SK-N-DZ (cell line): ENCODE measurements at regions not wholly inside any gene's neighbourhood (a gene's known extent, or its start where the extent isn't known, plus 50 kb on each side); places are given as distances from the start of the nearest gene placed in this dataset.
"Not testable (repeated sequence)": the region's sequence is repeated elsewhere in the genome, so short reads cannot be mapped to it uniquely, and the experiment has no call there.

ENCODE experiments used
- DNase-seq: peaks from one replicate; pipeline ENCODE4 v3.0.0-alpha.2; 2015; ENCODE audit warnings: low spot score

- DNase-seq, result not testable (repeated sequence)
Observed at GRCh38 chr9:74090921-74091320, 406.2 kb upstream of the RORB start.

- no peak for DNase-seq
Observed at GRCh38 chr9:74092491-74092834, 404.7 kb upstream of the RORB start.

DNA sequence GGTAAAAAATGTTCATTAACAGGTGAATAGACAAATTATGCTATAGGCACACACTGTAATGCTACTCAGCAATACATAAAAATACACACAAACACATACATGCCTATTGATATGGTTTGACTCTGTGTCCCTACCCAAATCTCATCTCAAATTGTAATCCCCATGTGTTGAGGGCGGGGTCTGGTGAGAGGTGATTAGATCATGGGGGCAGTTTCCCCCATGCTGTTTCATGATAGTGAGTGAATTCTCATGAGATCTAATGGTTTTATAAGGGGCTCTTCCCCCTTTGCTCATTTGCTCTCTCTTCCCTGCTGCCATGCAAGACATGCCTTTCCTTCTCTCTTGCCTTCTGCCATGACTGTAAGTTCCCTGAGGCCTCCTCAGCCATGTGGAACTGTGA, 403.1 kb upstream of the RORB start:
- DNase-seq, result not testable (repeated sequence)

DNA sequence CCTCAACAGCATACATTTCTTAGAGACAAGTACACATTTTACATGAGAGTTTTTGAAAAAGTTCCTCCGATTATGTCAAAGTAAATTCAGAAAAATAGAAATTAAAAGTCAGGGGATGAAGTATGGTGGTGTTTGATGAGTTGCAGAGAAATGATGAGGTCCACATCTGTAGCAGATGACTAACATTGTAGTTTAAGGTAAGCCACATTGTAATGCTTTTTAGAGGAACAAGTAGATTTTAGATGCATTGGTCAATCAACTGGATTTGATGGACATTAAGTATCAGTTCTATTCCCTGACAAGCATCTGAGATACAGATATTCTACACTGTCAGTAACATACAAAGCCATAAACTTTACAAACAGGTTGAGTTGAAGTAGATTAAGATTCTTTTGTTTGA, 402.4 kb upstream of the RORB start:
- DNase-seq, result no peak

DNA sequence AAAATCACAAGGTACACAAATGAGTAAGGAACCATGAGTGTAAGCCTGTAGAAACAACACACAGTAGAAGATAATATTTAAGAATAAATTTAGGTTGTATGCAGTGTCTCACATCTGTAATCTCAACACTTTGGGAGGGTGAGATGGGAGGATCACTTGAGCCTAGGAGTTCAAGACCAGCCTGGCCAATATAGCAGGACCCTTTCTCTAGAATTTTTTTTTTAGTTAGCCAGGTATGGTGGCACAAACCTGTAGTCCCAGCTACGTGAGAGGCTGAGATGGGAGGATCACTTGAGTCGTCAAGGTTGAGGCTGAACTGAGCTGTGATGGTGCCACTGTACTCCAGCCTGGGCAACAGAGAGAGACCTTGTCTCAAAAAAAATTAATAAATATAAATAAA, 401.2 kb upstream of the RORB start:
- no peak for DNase-seq

DNA sequence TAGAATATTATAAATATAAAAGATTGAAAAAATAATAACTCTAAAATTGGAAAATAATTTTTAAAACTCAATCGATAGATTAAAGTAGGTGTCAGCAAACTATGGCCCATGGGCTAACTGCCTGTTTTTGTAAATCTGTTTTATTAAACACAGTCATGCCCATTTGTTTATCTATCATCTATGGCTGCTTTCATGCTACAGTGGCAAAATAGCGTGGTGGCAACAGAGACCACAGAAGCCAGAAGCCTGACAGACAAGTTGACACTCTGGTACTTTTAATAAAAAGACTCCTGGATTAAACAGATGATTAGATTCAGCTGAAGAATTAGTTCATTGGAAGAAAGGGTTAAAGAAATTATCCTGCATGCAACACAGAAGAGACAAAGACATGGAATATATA, 400.7 kb upstream of the RORB start:
- no peak for DNase-seq

DNA sequence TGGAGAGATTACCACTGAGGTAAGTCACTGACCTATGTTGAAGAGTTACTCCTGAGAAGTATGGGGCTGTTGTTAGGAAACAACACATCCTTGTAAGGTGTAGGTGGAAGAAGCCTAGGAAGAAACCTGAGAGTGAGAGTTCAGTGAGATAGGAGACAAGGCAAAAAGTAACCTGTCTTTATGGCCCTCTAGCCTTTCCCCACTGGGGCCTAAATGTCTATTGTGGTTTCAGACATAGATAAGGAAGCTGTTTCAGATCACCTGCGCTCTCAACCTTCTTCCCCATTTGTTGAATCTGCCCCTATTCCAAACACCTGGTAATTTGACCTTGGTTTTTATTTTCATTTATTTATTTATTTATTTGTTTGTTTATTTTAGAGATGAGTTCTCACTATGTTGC, 397.1 kb upstream of the RORB start:
- no peak for DNase-seq

DNA sequence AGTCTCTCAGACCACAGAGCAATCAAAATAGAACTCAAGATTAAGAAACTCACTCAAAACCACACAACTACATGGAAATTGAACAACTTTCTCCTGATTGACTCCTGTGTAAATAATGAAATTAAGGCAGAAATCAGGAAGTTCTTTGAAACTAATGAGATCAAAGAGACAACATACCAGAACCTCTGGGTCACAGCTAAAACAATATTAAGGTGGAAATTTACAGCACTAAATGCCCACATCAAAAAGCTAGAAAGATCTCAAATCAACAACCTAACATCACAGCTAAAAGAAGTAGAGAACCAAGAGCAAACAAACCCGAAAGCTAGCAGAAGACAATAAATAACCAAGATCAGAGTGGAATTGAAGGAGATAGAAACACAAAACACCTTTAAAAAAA, 395.0 kb upstream of the RORB start:
- not testable (repeated sequence) for DNase-seq

GRCh38 chr9:74102702-74103101, 394.4 kb upstream of the RORB start:
- no peak for DNase-seq

GRCh38 chr9:74107692-74108091, 389.4 kb upstream of the RORB start:
- no peak for DNase-seq

DNA sequence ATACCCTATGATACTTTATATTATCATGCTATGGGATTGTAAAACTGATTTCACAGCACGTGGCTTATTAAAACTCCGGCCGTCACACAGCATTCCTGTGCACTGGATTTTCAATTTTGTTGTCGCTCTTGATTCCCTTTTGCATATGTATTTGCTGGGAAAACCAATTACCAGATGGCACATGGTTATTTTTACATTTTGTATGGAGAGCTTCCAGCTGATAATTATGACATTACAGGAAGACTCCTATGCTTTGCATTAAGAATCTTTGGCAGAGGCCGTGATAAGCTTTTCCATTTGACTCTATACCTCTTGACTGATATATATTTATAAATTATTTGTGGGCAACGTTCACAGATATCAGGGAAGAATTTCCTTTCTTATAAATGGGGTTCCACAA, 381.2 kb upstream of the RORB start:
- DNase-seq, result no peak

- DNase-seq, result no peak
Observed at GRCh38 chr9:74117151-74117550, 380.0 kb upstream of the RORB start.

DNA sequence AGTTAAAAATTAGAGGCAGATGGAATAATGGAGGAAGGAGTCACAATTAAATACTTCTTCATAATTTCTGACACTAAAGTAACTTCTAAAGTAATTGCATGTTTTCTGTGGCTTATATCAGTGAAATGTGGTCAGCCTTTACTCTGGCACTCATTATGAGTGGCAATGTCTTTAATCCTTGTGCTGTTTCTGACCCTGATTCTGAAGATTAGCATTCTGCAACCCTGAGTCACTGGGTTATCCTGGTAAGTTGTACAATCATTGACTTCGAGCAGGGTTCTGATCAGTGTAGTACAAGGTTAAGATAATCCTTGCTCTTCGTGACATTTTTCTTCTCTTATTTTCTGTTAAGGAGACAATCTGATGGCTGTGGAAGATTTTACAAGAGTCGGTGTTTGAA, 379.4 kb upstream of the RORB start:
- no peak for DNase-seq

- no peak for DNase-seq
Observed at GRCh38 chr9:74120061-74120460, 377.1 kb upstream of the RORB start.

- no peak for DNase-seq
Observed at GRCh38 chr9:74120470-74120869, 376.7 kb upstream of the RORB start.

DNA sequence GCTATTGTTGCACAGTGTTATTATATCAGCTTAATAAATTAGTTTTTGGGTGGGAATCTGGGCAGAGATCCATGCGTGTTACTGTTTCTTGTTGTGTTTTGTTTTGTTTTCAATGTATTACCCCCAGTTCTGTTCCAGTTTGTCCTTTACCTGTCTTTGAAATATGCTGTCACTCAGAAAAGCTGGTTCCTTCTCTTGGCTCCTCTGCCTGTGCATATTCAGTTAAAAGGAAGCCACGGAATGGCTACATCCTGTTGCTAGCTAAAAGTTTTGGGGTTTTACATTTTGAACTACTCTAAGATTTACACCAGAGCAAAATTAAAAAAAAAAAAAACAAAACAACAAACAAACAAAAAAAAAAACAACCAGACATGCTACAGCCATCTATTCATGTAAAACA, 374.9 kb upstream of the RORB start:
- no peak for DNase-seq

DNA sequence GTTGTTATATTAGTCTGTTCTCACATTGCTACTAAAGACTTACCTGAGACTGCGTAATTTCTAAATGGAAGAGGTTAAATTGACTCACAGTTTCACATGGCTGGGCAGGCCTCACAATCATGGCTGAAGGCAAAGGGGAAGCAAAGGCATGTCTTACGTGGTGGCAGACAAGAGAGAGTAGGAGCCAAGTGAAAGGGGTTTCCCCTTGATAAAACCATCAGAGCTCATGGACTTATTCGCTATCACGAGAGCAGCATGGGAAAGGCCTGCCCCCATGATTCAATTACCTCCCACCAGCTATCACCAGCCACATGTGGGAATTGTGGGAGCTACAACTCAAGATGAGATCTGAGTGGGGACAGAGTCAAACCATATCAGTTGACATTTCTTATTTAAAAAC, 374.5 kb upstream of the RORB start:
- DNase-seq, result no peak

DNA sequence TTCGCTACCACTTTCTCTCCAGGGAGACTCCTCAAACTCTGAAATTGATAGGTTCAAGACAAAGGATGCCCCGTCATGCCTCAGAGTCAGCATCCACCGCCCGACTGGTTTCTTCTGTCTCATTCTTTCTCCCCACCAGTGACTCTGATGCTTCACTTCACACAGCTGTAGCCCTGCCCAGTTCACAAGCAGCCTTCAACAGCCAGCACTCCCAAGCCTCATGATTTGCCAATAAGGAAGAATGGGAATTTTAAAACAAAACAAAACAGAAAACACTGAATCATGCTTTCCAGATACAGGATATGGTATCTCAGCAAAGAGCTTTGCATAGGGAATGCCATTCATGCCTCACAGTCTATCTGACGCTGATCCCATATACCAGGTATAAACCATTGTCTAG, 371.2 kb upstream of the RORB start:
- DNase-seq, result no peak

DNA sequence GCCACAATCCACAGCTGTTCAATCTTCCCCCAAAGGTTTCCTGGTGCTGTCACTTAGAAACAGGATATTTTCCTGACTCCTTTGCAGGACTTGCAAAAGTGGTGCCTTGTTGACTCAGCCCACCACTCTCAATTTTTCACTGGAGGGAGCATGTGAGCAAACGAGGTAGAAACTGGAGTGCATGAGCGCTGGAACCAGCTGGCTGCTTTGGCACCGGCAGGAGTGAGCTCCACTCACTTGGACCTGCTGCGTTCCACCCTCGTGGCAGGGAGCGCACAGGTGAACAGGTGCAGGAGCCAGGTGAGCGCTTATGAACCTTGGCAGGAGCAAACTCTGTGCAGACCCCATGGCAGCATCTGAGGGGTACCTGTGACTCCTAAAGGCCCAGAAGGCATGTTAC, 364.1 kb upstream of the RORB start:
- peak; percentile 5 for DNase-seq

DNA sequence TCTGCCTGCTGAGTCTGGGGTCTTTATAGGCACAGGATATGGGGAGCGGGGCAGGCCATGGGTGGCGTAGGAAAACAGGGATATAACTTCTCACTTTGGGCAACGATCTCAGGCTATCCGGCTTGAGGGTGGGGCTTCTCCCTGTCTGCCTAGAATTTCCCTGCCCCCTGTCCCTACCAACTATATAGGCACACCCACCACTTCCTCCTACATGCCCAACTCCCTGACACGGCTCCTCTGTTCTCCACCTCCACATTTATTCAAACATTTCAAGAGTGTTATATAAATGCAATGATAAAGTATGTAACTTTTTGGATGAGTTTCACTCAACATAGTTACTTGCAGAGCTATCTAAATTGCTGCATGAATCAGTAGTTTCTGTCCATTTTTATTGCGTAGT, 363.2 kb upstream of the RORB start:
- DNase-seq, result no peak

- DNase-seq, result no peak
Observed at GRCh38 chr9:74138182-74138581, 359.0 kb upstream of the RORB start.

DNA sequence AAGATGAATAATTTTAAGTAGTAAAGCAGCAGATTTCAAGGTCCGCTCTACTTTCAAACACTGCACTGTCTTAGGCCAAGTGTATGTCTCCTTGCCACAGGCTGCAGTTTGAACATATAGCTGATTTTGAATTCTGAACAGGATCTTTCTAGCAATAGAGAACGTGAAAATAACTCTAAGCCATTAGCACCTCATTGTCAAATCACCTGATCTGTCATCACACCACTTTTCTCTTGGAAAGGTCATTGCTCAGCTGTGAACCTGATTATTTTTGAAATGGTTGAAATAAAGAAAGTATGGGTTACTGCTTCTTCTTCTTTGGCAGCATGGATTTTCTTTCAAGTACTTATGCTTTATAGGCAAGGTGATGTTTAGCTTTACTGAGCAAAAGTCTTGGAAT, 357.0 kb upstream of the RORB start:
- DNase-seq, result no peak

GRCh38 chr9:74147906-74148305, 349.2 kb upstream of the RORB start:
- DNase-seq, result no peak

DNA sequence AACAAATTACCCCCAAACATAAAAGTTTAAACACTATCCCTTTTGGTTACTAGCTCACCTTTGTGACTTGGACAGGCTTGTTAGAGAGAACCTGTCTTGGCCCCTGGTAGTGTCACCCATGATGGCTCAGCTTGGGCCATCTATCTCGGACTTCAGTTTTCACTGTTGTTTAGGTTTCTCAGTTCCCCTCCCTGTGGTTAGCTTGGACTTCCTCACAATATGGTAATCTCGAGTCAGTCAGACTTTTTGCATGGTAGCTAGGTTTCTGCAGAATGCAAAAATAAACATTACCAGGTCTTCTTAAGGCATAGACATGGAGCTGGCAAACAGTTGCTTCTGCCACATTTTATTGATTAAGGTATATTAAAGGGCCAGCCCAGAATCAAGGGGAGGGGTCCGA, 324.3 kb upstream of the RORB start:
- DNase-seq, result no peak

GRCh38 chr9:74173284-74173683, 323.9 kb upstream of the RORB start:
- DNase-seq, result no peak
